T-helper 17 cell (primary cell): ENCODE measurements at regions not wholly inside any gene's neighbourhood (a gene's known extent, or its start where the extent isn't known, plus 50 kb on each side); places are given as distances from the start of the nearest gene placed in this dataset.

Experiments
- ATAC-seq: fragments of 150-1000 bp; cut with Tn5 transposase; 2 replicates; pipeline ENCODE4 v1.10.0; 2021; ENCODE audit warnings: mild to moderate bottlenecking, moderate library complexity
- DNase-seq, 3 donors: peaks; one replicate each; pipeline versions ENCODE4 v3.0.0 to v3.0.0-alpha.2; 2020 to 2021
- H3K9me3 ChIP-seq: one replicate; pipeline ENCODE4 v1.7.0; 2013; ENCODE audit warnings: low read length, mild to moderate bottlenecking; ENCODE audit not compliant: control insufficient read depth, poor library complexity, severe bottlenecking
- H3K27ac Mint-ChIP-seq: one replicate; pipeline ENCODE4 v1.8.0; 2022; ENCODE audit warnings: mild to moderate bottlenecking, moderate library complexity, mixed read lengths
- H3K27me3 Mint-ChIP-seq: one replicate; pipeline ENCODE4 v1.8.0; 2022; ENCODE audit warnings: mixed read lengths
- H3K36me3 Mint-ChIP-seq: one replicate; pipeline ENCODE4 v1.8.0; 2022; ENCODE audit warnings: low read depth, mixed read lengths
- H3K4me1 Mint-ChIP-seq: one replicate; pipeline ENCODE4 v1.8.0; 2022; ENCODE audit warnings: mild to moderate bottlenecking, mixed read lengths
- H3K4me3 Mint-ChIP-seq: one replicate; pipeline ENCODE4 v1.8.0; 2022; ENCODE audit warnings: mild to moderate bottlenecking, moderate library complexity, mixed read lengths

- Mint-ChIP-seq H3K4me1 (no peaks in the 10 kb centered on the region), H3K27me3 (peaks cover 63% of the 10 kb centered on the region), H3K27ac (no peak overlapping the region)
Observed at GRCh38 chr9:68654075-68654474, 51.0 kb upstream of the PIP5K1B start.

More at GRCh38 chr9:68654075-68654474, 51.0 kb upstream of the PIP5K1B start:
- no peak overlapping the region for H3K4me3 Mint-ChIP-seq
- DNase-seq (no peak), ATAC-seq (no peak)
- no peaks in the 10 kb centered on the region for H3K9me3 ChIP-seq
- no peaks in the 10 kb centered on the region for H3K36me3 Mint-ChIP-seq
